NT2/D1 (cell line): ENCODE measurements at regions not wholly inside any gene's neighbourhood (a gene's known extent, or its start where the extent isn't known, plus 50 kb on each side); places are given as distances from the start of the nearest gene placed in this dataset.

Source experiments
- SUZ12 ChIP-seq: IDR thresholded peaks from 2 replicates; pipeline ENCODE4 v1.6.1; 2011; ENCODE audit not compliant: insufficient read length, insufficient read depth; ENCODE audit errors: extremely low read depth
- YY1 ChIP-seq: IDR thresholded peaks from 2 replicates; pipeline ENCODE4 v1.6.1; 2011; ENCODE audit not compliant: insufficient read length, insufficient read depth
- ZNF274 ChIP-seq: IDR thresholded peaks from 2 replicates; pipeline ENCODE4 v1.6.1; 2011; ENCODE audit warnings: mild to moderate bottlenecking, low read depth, low read length

GRCh38 chr14:85858634-85859033 is 328.7 kb downstream of the FLRT2 start:
- TF ChIP-seq YY1 (no peak), SUZ12 (no peak), ZNF274 (no peak)
